Lower lobe of right lung (tissue), 2 donors: ENCODE measurements at regions not wholly inside any gene's neighbourhood (a gene's known extent, or its start where the extent isn't known, plus 50 kb on each side); places are given as distances from the start of the nearest gene placed in this dataset.

Experiments used
- ATAC-seq, 2 donors: fragments of 200-7000 bp; cut with Tn5 transposase; one replicate each; pipeline ENCODE4 v1.9.1; 2020 to 2022; ENCODE audit warnings: mild to moderate bottlenecking in 2 of 2, moderate library complexity in 2 of 2
- DNase-seq: peaks from one replicate; pipeline ENCODE4 v3.0.0-alpha.2; 2020
- H3K27ac ChIP-seq: fragments of 200-600 bp; one replicate; pipeline ENCODE4 v1.8.0; 2022
- H3K27me3 ChIP-seq: fragments of 200-600 bp; one replicate; pipeline ENCODE4 v1.8.0; 2022; ENCODE audit warnings: low read depth
- H3K36me3 ChIP-seq: fragments of 200-600 bp; one replicate; pipeline ENCODE4 v1.8.0; 2022; ENCODE audit warnings: mild to moderate bottlenecking
- H3K4me1 ChIP-seq: fragments of 200-600 bp; one replicate; pipeline ENCODE4 v1.8.0; 2022
- H3K4me3 ChIP-seq: fragments of 200-600 bp; one replicate; pipeline ENCODE4 v1.8.0; 2022; ENCODE audit warnings: mild to moderate bottlenecking
- H3K9me3 ChIP-seq: fragments of 200-600 bp; one replicate; pipeline ENCODE4 v1.8.0; 2022
- CTCF ChIP-seq: fragments of 200-600 bp; IDR thresholded peaks from one replicate; pipeline ENCODE4 v1.8.0; 2022; ENCODE audit warnings: antibody characterized with exemption, mild to moderate bottlenecking
- intact Hi-C: fragments of 100-400 bp; cut with DNase I; formaldehyde crosslinking; loops from one replicate; pipeline ENCODE4 v1.11.0; 2022
- donor health status: DM: no; HTN: yes; CAD: no; lungs with severe emphysema.

DNA sequence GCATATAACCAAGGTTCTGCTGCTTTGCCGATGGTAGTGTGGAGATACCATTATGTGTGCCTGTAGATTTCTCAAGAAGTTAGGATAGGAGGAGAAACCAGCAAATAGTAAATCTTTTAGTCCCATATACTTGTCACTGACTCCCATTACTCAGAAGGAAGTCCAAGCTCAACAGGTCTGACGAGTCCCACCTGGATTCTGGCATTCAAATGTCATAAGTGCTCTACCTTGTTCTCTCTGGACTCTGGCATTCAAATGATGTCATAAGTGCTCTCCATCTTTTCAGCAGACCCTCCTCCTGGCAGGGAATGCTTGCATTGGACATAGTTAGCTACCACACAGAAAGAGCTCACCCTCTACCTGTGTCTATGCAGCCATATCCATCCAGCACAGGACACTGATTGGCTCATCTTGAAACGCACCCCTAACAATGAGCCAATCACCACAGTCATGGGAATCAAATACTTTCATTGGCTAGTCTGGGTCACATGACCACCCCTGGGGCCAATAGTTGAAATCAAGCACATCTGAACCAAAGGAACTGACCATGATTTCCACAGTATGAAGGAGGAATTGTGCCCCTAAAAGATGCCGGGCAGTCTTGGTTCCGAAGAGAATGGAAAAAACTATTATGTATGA, 205.0 kb upstream of the ADAMTS9 start:
- Histone ChIP-seq H3K27ac (no peak overlapping the region), H3K4me3 (no peak overlapping the region), H3K36me3 (no peaks in the 10 kb centered on the region), H3K4me1 (peaks cover 5% of the 10 kb centered on the region), H3K27me3 (no peaks in the 10 kb centered on the region), H3K9me3 (no peaks in the 10 kb centered on the region)
- no peak for TF ChIP-seq CTCF
- DNase-seq: no peak
- intact Hi-C loops: no loop called here
- ATAC-seq: peak in 1 of 2 donors; percentile 35

DNA sequence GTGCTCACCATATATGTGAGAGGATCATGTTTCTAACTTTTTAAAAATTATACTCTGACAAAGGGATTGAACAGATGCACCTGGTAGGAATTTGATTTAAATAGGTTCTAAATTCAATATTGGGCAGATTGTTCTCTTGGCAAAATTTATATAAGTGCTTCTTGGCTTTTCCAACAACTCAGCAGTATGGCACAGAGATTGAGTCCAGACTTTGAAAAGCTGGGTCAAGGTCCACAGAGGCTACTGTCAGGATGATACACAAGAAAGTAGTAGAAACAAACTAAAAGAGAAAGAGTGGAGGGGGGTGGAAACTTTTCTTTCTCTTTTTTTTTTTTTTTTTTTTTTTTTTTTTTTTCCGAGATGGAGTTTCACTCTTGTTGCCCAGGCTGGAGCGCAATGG, 203.2 kb upstream of the ADAMTS9 start:
- intact Hi-C loops: no loop called here
- H3K27ac ChIP-seq: no peak overlapping the region
- ATAC-seq: no peak

DNA sequence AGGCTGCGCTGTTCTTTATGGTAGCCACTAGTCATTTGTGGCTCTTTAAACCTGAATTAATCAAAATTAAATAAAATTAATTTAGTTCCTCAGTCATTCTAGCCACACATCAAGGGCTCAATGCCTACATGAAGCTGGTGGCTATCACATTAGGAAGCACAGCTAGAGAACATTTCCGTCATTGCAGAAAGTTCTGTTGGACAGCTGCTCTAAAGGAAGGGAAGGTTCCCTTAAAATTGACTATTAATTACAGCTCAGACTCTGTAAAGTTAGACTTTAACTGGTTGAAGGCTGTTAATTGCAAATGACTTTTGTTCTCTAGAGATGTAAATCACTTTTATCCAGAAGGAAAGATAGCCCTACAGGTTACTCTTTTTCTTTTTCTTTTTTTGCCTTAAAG, 202.7 kb upstream of the ADAMTS9 start:
- H3K27me3 ChIP-seq: no peaks in the 10 kb centered on the region
- DNase-seq: no peak
- peaks cover 5% of the 10 kb centered on the region for H3K4me1 ChIP-seq
- H3K36me3 ChIP-seq: no peaks in the 10 kb centered on the region
- no peak overlapping the region for H3K27ac ChIP-seq
- intact Hi-C loops: no loop called here
- H3K9me3 ChIP-seq: no peaks in the 10 kb centered on the region
- no peak overlapping the region for H3K4me3 ChIP-seq
- no peak for TF ChIP-seq CTCF
- ATAC-seq: no peak

More for the DNA sequence above, 203.2 kb upstream of the ADAMTS9 start:
- DNase-seq: no peak
- Histone ChIP-seq H3K36me3 (no peaks in the 10 kb centered on the region), H3K4me3 (no peak overlapping the region), H3K4me1 (peaks cover 5% of the 10 kb centered on the region), H3K27me3 (no peaks in the 10 kb centered on the region), H3K9me3 (no peaks in the 10 kb centered on the region)
- no peak for TF ChIP-seq CTCF

- Histone ChIP-seq H3K36me3 (no peaks in the 10 kb centered on the region), H3K27me3 (no peaks in the 10 kb centered on the region), H3K4me3 (no peak overlapping the region), H3K9me3 (no peaks in the 10 kb centered on the region), H3K4me1 (peaks cover 5% of the 10 kb centered on the region), H3K27ac (no peak overlapping the region)
- TF ChIP-seq CTCF: no peak
- DNase-seq (no peak), ATAC-seq (no peak)
- intact Hi-C loops: no loop called here
Observed at GRCh38 chr3:64890006-64890405, 202.2 kb upstream of the ADAMTS9 start.

DNA sequence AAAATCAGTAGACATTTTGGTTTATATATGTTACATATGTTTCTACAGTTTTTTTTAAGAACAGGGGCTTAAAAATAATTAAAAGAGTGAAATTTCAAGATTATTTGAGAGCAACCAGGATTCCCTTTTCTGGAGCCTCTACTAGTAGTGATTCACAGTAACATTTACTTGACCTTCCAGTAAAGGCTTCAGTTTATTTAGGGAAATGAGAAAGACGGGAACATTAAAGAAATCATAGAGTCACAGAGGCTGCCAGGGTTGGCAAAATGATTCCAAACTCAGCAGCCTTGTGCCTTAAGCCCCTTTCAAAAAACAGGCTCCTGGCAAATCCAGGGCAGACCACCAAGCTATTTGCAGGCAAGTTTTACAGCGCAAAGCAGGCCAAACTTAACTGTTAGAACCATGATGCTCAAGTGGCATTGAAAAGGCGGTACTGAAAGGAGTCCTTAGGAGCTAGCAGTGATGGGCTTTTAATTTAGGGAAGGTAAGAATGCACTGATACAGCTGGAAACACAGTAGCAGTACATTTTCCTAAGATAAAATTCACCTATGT, 201.1 kb upstream of the ADAMTS9 start:
- no peak overlapping the region for H3K27ac ChIP-seq
- DNase-seq: no peak

More for the DNA sequence above, 201.1 kb upstream of the ADAMTS9 start:
- intact Hi-C loops: no loop called here
- Histone ChIP-seq H3K9me3 (no peaks in the 10 kb centered on the region), H3K36me3 (no peaks in the 10 kb centered on the region), H3K27me3 (no peaks in the 10 kb centered on the region), H3K4me3 (no peak overlapping the region), H3K4me1 (peaks cover 5% of the 10 kb centered on the region)
- ATAC-seq: no peak
- TF ChIP-seq CTCF: no peak
